ENCODE measurements at regions not wholly inside any gene's neighbourhood (a gene's known extent, or its start where the extent isn't known, plus 50 kb on each side); places are given as distances from the start of the nearest gene placed in this dataset.

DNA sequence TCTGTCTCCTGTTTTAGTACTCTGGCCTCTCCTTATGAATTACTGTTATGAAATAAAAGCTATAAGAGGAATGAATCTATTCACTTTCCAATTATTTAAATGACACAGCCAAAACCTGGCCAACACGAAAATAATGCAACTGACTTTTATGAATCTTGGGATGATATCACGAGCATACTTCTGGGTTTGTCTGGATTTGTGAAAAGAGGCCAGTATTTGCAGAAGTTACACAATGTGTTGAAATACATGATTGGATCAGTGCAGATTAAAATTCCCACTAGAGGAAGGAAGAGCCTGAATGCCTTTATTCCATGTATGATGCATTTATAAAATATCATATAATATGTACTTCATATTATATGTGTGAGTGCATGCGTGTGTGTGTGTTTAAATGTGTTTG lies 418.2 kb downstream of the GRB14 start:
- TF ChIP-seq TCF7L2 (IDR thresholded peaks at IDR 0.05; ENCODE audit: borderline replicate concordance, extremely low read depth, insufficient read depth, insufficient read length) (no peak), POLR2AphosphoS5 (IDR thresholded peaks at IDR 0.05; ENCODE audit: low read depth, low read length) (no peak)
- TF ChIP-seq, protein P1, sequence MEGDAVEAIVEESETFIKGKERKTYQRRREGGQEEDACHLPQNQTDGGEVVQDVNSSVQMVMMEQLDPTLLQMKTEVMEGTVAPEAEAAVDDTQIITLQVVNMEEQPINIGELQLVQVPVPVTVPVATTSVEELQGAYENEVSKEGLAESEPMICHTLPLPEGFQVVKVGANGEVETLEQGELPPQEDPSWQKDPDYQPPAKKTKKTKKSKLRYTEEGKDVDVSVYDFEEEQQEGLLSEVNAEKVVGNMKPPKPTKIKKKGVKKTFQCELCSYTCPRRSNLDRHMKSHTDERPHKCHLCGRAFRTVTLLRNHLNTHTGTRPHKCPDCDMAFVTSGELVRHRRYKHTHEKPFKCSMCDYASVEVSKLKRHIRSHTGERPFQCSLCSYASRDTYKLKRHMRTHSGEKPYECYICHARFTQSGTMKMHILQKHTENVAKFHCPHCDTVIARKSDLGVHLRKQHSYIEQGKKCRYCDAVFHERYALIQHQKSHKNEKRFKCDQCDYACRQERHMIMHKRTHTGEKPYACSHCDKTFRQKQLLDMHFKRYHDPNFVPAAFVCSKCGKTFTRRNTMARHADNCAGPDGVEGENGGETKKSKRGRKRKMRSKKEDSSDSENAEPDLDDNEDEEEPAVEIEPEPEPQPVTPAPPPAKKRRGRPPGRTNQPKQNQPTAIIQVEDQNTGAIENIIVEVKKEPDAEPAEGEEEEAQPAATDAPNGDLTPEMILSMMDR (IDR thresholded peaks at IDR 0.05 in 2 of 3, conservative IDR thresholded peaks at IDR 0.05 in 1 of 3; ENCODE audit: borderline replicate concordance in 1 of 3, insufficient read depth in 1 of 3, low read depth in 2 of 3, low read length in 2 of 3): no peak
